ENCODE measurements at regions not wholly inside any gene's neighbourhood (a gene's known extent, or its start where the extent isn't known, plus 50 kb on each side); places are given as distances from the start of the nearest gene placed in this dataset.

- TF ChIP-seq CTCF (IDR thresholded peaks at IDR 0.05; ENCODE audit: control insufficient read depth, extremely low read depth, insufficient read depth), result no peak
- no peak overlapping the region for H3K4me3 ChIP-seq (ENCODE audit: low read depth, low read length)
- DNase-seq (ENCODE audit: low read depth), result no peak
Observed at GRCh38 chr2:156170929-156171328, 161.6 kb downstream of the NR4A2 start.

- H3K4me3 ChIP-seq (ENCODE audit: low read depth, low read length), result no peak overlapping the region
- no peak for TF ChIP-seq CTCF (IDR thresholded peaks at IDR 0.05; ENCODE audit: control insufficient read depth, extremely low read depth, insufficient read depth)
- no peak for DNase-seq (ENCODE audit: low read depth)
Observed at GRCh38 chr2:156165742-156166141, 166.8 kb downstream of the NR4A2 start.

GRCh38 chr2:156164091-156164720, 168.3 kb downstream of the NR4A2 start:
- H3K4me3 ChIP-seq (ENCODE audit: low read depth, low read length), result no peak overlapping the region
- DNase-seq (ENCODE audit: low read depth), result no peak
- no peak for TF ChIP-seq CTCF (IDR thresholded peaks at IDR 0.05; ENCODE audit: control insufficient read depth, extremely low read depth, insufficient read depth)

DNA sequence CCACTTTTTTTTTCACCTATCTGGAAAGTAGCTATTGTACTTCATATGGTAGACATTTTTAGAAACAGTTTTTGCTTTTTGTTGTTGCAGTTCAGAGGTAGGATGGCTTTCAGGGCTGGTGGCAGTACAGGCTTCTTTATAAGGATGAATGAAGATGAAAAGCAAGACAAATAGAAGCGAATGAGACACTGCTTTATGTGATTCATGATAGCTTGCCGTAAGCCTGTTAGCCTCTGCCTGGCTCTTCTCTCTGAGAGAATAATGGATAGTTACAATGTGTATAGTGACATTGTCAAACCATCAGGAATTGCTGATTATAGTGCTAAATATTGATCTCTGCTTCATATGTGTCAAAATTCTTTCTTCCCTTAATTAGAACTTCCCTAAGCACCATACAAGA, 173.7 kb downstream of the NR4A2 start:
- H3K4me3 ChIP-seq (ENCODE audit: low read depth, low read length), result no peak overlapping the region
- TF ChIP-seq CTCF (IDR thresholded peaks at IDR 0.05; ENCODE audit: control insufficient read depth, extremely low read depth, insufficient read depth), result no peak
- no peak for DNase-seq (ENCODE audit: low read depth)

DNA sequence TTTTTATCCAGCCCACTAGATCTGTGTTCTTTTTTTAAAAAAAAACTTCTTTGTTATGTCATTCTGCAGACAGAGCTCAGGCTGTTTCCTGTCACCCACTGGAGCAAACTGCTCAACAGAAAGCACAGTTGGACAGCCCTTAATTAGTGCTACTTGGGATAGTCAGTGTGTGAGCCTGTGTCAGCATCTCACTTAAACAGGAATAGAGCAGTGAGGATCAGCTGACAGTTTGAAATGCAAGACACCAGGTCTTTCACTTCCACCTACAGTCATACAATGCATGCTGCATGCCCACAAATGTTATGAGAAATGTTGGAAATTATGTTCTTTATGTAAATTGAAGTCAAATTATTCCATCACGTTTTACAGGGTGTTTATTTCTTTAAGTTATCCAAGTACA, 174.9 kb downstream of the NR4A2 start:
- H3K4me3 ChIP-seq (ENCODE audit: low read depth, low read length), result no peak overlapping the region
- no peak for DNase-seq (ENCODE audit: low read depth)
- no peak for TF ChIP-seq CTCF (IDR thresholded peaks at IDR 0.05; ENCODE audit: control insufficient read depth, extremely low read depth, insufficient read depth)

DNA sequence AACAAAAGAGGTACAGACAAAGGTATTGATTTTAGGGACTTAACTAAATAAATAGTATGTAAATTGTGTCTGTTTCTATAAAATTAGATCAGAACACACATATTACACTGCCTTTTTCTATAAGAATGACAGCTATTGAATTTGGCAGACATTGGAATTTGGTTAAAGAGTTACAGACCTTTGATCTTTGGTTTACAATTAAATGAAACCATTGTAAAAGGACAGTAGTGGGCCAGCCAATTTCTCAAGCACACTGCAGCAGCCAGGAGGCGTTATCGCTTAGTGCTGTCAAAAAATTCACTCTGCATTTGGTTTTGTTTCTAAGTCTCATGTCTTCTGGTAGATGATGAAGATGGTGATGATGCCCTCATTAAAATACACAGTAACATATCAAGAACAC, 175.9 kb downstream of the NR4A2 start:
- peak; percentile 13; the same call in 1 of the 2 replicates for TF ChIP-seq CTCF (IDR thresholded peaks at IDR 0.05; ENCODE audit: control insufficient read depth, extremely low read depth, insufficient read depth)
- no peak overlapping the region for H3K4me3 ChIP-seq (ENCODE audit: low read depth, low read length)
- no peak for DNase-seq (ENCODE audit: low read depth)

- H3K4me3 ChIP-seq (ENCODE audit: low read depth, low read length), result no peak overlapping the region
- DNase-seq (ENCODE audit: low read depth), result no peak
- TF ChIP-seq CTCF (IDR thresholded peaks at IDR 0.05; ENCODE audit: control insufficient read depth, extremely low read depth, insufficient read depth), result no peak
Observed at GRCh38 chr2:156155319-156155718, 177.2 kb downstream of the NR4A2 start.

All from LNCaP clone FGC (cell line).